HK-2 (cell line): ENCODE measurements at regions not wholly inside any gene's neighbourhood (a gene's known extent, or its start where the extent isn't known, plus 50 kb on each side); places are given as distances from the start of the nearest gene placed in this dataset.
"Not testable (repeated sequence)": the region's sequence is repeated elsewhere in the genome, so short reads cannot be mapped to it uniquely, and the experiment has no call there.

Experiments
- DNase-seq: peaks from one replicate; pipeline ENCODE4 v3.0.0-alpha.2; 2018; ENCODE audit not compliant: unreplicated experiment

GRCh38 chr3:162538906-162539305 is 1042.3 kb downstream of the OTOL1 start:
- DNase-seq, result no peak

- no peak for DNase-seq
These were observed 1043.8 kb downstream of the OTOL1 start for GRCh38 chr3:162540421-162540820.

- DNase-seq, result no peak
These were observed 1045.3 kb downstream of the OTOL1 start for GRCh38 chr3:162541923-162542322.

- no peak for DNase-seq
These were observed 1047.6 kb downstream of the OTOL1 start for GRCh38 chr3:162544246-162544645.

GRCh38 chr3:162546910-162547309 is 1050.3 kb downstream of the OTOL1 start:
- no peak for DNase-seq

- no peak for DNase-seq
These were observed 1050.7 kb downstream of the OTOL1 start for GRCh38 chr3:162547321-162547720.

- no peak for DNase-seq
These were observed 1059.2 kb downstream of the OTOL1 start for GRCh38 chr3:162555761-162556160.

GRCh38 chr3:162558016-162558415 is 1061.4 kb downstream of the OTOL1 start:
- no peak for DNase-seq

- no peak for DNase-seq
These were observed 1072.1 kb downstream of the OTOL1 start for GRCh38 chr3:162568706-162569105.

GRCh38 chr3:162569314-162569713 is 1072.7 kb downstream of the OTOL1 start:
- DNase-seq, result no peak

- DNase-seq, result no peak
These were observed 1088.4 kb downstream of the OTOL1 start for GRCh38 chr3:162584986-162585385.

- DNase-seq, result no peak
These were observed 1090.0 kb downstream of the OTOL1 start for GRCh38 chr3:162586591-162586990.

- DNase-seq, result no peak
These were observed 1100.6 kb downstream of the OTOL1 start for GRCh38 chr3:162597226-162597625.

- not testable (repeated sequence) for DNase-seq
These were observed 1101.9 kb downstream of the OTOL1 start for GRCh38 chr3:162598500-162598899.

- DNase-seq, result not testable (repeated sequence)
These were observed 1103.1 kb downstream of the OTOL1 start for GRCh38 chr3:162599742-162600141.

GRCh38 chr3:162601101-162601670 is 1104.6 kb downstream of the OTOL1 start:
- DNase-seq, result no peak

GRCh38 chr3:162602619-162603018 is 1106.0 kb downstream of the OTOL1 start:
- DNase-seq, result no peak

GRCh38 chr3:162605651-162606204 is 1109.1 kb downstream of the OTOL1 start:
- DNase-seq, result no peak

GRCh38 chr3:162610261-162610660 is 1113.7 kb downstream of the OTOL1 start:
- DNase-seq, result no peak

- no peak for DNase-seq
These were observed 1116.4 kb downstream of the OTOL1 start for GRCh38 chr3:162612991-162613390.

- DNase-seq, result no peak
These were observed 1129.6 kb downstream of the OTOL1 start for GRCh38 chr3:162626172-162626571.

- DNase-seq, result no peak
These were observed 1131.9 kb downstream of the OTOL1 start for GRCh38 chr3:162628531-162628930.

GRCh38 chr3:162629372-162629771 is 1132.8 kb downstream of the OTOL1 start:
- DNase-seq, result no peak

GRCh38 chr3:162632672-162633071 is 1136.1 kb downstream of the OTOL1 start:
- no peak for DNase-seq
